Hindlimb muscle (tissue), 1 donor: ENCODE measurements at regions not wholly inside any gene's neighbourhood (a gene's known extent, or its start where the extent isn't known, plus 50 kb on each side); places are given as distances from the start of the nearest gene placed in this dataset.

Experiments
- DNase-seq: peaks from one replicate; pipeline ENCODE4 v3.0.0-alpha.2; 2013

DNA sequence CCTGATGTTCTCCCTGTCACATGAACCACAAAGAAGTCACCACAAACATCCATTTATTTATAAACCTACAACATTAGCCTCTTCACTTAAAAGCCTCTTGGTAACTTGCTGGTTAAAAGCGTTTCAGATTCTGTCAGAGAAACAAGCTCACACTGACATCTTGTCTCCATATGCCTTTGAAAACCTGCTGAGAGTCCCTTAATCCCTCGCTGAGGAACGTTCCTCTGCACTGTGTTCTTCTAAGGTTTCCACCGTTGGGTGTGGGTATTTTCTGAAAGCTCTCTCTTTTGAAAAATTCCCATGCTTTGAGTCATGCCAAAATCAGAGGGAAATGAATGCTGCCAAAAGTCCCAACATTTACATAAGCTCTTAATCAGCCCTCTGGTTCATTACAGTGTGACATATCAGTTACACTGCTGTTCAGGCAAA lies 149.8 kb downstream of the CCDC34 start:
- DNase-seq: no peak

DNA sequence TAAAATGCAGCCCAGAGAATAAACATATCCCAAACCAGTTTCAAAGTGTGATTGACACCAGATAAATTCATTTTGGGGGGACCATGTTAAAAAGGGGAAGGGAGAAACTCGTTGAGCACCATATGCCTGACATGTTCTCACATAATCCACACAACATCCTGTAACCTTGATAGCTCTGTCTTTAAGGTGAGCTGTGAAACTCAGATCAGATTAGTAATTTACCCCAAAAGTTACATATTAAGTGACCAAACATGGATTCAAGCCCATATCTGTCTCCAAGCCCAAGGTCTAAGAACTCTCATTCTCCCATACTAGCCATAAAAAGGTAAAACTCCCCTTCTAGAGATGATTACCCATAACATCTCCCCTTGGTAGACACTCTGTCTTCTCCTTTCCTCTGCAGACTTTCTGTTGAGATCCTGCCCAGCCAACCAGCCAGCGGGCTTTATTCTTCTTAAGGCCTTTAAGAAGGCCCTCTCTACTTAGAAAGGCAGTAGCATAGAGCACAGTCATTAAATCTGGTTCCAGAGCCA lies 150.7 kb downstream of the CCDC34 start:
- no peak for DNase-seq

DNA sequence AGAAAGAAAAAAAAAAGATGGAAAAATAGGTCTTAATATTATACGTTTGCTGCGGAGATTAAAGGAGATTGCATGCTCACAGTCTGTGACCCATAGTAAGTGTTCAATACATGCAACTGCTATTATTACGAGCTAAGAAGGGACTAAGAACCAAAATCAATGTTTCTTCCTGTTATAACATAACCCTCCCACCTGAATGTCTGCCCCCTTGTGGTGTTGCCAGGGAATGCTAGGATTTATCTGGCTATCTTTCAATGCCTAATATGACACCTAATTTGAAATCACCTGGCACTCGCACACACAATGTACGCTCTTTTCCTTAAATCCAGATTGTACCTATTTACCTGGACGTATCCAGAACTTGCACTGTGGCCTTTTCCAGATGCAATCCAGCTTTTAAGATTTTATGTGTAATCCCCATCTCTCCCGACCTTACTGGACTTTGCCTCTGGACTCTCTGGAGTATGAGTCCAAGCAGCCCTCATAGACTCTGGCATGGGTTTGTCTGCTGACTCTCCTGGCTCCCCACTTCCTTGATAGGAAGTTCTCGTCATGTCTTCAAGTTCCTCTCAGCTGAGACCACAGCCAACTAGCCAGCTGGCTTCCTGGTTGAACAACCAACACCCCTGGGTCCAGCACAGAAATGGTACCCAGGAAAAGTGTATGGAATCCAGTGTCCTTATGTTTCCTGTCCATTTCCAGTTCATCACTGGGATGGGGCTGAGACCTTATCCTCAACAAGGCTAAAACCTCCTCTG lies 151.5 kb downstream of the CCDC34 start:
- no peak for DNase-seq

DNA sequence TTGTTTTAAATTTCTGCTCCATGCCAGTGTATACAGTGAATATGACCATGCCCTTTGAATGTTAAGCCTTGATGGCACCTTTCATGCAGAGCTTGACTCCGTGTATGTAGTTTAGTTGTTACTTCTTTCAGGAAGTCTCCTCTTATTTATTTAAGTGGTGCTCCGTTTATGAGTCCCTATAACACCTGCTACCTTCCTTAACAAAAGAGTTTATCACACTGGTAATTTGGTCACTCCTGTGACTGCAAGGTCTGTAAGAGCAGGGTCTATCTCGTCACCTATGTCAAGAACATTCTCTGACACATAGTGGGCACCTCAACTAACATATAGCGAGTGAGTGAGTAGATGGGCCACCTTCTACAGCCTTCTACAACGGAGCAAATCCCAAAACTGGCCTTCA lies 152.5 kb downstream of the CCDC34 start:
- DNase-seq: no peak

DNA sequence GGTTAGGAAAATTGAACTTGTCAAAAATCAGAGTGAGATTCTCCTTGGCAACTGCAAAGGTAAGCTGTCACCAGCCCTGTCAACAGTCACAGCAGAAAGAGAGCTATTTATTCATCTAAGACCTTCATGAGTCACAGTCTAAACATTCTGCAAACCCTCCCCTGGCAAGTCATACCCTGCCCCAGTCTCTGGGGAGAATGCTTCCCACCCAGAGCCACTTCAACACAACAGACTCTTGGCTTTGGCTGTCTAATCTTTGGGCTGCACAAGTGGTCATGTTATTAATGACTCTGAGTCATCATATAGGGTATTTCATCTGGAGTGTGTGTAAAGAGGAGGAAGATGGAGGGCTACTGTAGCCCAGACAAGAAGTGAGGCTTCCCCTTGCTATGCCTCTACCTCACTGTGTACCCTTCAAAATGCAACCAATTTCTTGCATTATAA lies 153.4 kb downstream of the CCDC34 start:
- no peak for DNase-seq

DNA sequence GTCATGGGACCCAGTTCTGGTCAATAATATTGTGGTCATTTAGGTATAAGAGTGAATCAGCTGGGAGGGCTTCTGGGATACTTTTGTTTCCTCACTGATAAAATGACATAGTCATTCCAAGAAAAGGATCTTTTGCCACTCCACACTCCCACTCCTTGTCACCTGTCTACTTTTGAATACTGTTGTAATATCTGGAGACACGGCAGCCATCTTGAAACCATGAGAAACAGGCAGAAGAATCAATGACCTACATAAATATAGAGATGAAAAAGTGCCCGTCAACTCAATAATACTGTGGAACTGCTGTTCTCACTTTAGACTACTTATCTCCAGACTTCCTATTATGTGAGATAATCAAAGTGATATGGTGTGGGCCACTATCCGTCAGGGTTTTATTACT lies 154.2 kb downstream of the CCDC34 start:
- DNase-seq: no peak

DNA sequence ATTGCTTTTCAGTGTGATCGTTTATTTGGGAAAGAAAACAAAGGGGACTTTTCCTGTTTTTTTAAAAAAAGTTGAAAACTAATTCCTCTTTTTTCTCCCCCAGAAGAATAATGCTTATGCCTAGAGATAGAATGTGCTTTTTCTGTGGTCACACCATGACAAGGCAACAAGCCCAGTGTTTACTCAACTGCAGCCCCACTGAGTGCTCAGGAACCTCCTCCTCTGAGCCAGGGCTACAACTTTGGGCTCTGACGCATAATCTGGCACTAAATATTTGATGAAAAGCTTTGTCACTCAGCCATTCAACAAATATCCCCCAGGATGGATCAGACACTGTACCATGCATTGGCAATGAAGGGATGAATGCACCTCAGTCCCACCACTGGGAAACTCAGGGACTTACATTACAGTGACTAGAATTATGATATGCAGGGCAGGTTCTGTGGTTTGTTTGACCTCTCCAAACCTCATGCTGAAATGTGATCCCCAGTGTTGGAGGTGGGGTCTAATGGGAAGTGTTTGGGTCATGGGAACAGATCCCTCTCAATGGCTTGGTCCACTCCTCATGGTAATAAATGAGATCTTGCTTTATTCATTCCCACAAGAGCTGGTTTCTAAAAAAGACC lies 155.9 kb downstream of the CCDC34 start:
- DNase-seq: no peak

DNA sequence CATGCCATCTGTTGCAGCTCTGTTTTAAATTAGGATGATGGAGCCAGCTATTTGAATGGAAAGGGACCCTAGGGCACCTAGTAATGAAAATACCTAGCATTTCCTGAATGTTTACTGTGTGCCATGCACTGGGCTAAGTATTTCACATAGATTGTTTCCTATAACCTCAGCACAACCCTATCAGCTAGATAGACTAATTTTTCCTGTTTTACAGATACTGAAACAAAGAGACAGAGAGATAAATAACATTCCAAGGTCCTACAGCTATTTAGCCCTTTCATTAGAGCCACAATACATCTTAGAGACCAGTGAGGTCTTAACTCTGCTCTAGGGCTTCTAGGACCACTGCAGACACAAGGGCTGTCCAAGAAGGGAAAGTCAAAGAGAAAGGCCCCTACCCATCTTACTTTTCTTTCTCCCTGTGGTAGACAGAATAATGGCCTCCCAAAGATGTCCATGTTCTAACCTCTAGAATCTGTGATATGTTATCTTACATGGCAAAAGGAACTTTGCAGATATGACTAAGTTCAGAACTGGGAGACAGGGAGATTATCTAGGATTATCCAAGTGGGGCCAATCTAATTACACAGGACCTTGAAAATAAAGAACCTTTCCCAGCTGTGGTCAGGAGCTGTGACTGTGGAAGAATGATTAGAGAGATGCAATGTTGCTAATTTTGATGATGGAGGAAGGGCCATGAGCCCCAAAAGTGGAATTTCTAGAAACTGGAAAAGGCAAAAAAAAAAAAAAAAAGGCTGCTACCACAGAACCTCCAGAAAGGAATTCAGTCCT lies 157.0 kb downstream of the CCDC34 start:
- no peak for DNase-seq

DNA sequence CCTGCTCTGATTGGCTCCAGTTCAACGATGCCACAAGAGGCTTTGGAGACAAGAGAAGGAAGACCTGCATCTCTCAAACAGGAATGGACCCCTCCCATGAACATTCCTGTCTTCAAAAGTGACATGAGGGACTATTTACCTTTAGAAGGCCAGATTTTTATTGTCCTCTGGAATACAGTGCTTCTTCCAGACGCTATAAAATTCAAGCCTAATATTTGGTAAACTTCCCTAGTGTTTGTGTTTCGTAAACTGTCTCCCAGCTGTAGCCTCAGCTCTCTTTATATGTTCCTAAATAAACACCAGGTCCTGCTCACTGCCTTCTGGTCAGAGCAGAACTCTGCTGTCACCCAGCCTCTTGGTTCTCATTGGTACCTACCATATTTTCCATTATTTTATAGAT lies 157.8 kb downstream of the CCDC34 start:
- DNase-seq: peak; percentile 45

DNA sequence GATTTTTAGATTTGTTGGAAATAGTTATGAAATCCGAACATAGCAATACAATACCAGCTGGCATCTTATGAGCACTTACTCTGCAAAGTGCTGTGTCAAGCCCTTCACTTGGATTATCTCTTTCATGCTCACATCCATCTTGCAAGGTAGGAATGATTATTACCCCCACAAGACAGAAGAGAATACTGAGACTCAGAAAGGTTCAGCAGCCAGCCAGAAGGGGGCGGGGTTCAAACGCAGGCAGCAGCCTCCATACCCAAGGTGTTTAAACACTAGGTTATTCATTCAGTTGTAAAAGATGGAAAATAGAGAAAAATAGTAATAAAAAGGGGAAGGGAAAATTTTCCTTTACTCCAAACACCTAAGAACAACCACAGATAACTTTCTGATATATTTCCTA lies 158.5 kb downstream of the CCDC34 start:
- DNase-seq: no peak

DNA sequence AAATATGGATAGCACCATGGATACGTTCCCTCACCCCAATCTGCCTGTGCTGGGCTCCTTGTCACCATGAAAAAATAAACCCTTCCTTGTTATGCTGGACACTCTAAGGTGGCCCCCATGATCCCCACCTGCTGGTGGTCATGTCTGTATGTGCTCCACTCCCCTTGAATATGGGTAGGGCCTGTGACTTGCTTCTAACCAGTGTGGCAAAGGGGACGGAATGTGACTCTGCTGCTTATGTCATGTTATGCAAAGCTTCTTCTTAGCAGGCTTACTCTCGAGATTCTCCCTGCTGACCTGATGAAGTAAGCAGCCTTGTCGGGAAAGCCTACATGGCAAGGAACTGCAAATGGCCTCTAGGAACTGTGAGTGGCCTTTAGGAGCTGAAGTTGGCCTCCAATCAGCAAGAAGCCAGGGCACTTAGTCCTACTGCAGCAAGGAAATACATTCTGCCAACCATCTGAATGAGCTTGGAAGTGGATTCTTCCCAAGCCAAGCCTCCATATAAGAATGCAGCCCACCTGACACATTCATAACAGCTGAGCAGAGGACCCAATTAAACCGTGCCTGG lies 159.9 kb downstream of the CCDC34 start:
- DNase-seq: no peak

DNA sequence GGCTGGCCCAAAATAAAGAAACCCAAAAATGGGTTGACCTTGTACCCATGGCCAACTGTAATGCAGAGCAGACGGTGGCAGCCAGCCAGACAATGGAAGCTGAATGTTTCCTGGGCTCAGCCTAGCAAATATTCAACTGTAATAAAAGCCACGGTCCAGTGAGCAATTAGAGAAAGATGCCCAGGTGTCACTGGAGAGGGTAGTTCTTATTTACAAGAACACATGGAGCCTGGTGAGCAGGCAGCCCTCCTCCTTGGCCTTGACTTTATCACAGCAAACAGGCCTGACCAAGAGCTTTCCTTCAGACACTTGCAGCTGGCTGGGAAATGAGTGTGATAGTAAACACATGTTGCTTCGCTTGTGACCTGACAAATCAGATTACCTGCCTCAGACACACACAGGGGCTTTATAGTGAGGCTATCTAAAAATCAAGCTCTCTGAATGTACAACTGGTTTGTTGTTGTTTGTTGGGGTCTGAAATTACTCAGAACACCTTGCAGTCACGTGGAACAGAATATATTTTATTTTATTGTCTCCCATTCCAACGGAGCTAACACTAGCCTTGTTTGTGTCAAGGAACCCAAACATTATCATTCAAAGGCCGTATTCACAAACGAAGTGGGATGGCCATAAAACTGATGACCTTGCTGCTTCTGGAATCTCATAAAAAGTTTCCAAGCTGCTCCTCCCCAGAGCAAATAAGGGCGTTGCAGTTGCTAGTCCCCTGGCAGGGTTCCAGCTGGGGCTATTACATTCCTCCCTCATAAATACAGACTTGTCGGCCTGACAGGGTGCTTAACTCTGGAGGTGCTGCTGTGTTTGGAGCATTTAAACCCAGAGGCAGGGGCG lies 161.1 kb downstream of the BBOX1 start:
- peak; percentile 79 for DNase-seq

DNA sequence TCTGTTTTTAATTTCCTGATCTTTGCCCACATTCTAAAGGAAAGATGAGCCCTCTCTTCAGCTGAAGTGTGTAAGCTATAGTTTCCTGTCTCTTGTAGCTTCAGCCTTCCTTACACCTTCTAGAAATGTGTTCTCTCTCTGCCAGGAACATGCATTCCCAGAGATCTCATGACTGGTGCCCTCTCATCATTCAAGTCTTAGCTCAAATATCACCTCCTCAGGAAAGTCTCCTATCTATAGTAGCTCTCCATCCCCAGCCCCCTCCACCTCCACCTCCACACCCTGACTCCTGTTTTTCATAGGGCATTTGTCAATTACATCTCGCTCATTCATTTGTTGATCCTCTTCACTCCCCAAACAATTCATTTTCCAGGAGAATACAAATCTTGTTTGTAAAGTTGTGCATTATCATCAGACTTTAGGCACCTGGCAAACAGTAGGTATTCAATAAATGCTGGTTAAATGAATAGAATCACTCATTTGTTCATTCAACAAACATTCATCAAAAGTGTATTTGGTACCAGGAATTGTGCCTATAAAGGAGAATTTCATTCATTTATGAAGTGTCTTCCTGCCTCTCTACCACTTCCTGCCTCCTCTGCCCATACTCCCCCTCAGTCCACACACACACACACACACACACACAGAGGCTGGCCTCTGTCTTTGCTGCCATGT lies 160.3 kb downstream of the BBOX1 start:
- DNase-seq: no peak

DNA sequence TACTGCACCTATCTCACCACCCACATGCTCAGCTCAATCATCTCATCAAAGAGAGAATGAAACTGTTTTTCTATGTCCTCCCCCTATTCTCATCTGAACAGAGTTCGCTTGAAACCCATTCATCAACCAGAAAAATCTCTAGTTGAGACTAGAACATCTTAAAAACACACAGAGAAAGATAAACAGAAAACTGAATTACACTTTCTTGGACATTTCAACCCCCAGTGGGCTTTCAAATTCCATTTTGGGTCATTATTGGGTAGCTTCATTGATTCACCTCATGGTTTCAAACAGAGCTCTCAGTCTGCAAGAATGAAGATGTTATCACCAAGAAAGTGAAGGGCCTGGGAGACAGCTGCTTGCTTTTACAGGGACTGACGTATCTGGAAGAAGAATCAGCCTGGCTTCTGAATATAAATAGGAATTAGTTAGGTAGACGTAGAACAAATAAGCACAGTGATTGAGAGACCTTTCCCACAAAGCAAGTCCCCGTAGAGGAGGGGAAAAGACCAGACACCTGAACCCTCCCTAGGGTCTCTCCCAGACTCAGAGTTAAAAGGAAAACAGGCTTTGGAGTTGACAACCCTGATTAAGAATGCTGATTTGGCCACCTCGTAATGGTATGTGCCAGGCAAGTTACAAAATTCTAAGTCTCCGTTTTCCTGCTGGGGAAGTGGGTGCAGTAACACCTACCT lies 155.7 kb downstream of the BBOX1 start:
- no peak for DNase-seq

DNA sequence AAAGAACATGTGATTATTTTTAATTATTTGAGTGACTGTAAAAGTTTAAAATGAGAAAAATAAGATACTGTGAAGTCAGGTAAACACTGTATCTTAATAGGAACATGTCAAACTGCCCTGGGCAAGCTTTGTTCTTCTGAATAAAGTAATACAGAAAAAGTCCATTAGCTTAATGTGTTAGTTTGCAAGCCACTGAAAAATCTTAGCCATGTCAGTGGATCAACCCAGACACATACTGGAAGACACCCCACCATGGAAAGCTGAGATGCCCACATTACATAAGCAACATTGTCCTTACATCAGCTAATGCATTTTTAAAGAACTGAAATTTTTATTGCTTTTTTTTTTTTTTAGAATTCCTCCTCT lies 155.2 kb downstream of the BBOX1 start:
- no peak for DNase-seq

DNA sequence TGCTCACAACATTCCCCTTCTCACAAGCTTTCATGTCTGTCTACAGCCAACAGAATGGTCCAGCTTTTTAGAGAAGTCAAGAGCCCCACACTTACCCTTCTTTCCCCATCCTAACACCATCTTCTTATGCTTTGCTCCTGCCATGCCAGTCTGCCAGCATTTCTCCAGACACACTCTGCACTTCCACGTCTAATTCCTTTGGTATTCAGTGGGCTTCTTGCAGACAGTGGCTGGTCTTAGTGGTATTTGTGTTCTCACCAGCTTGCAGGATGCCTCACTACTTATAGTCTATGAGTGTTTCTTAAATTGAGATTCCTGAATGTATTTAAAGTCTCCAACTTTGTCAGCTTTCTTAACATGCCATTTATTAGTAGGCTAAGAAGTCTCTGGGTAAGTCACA lies 154.4 kb downstream of the BBOX1 start:
- no peak for DNase-seq

DNA sequence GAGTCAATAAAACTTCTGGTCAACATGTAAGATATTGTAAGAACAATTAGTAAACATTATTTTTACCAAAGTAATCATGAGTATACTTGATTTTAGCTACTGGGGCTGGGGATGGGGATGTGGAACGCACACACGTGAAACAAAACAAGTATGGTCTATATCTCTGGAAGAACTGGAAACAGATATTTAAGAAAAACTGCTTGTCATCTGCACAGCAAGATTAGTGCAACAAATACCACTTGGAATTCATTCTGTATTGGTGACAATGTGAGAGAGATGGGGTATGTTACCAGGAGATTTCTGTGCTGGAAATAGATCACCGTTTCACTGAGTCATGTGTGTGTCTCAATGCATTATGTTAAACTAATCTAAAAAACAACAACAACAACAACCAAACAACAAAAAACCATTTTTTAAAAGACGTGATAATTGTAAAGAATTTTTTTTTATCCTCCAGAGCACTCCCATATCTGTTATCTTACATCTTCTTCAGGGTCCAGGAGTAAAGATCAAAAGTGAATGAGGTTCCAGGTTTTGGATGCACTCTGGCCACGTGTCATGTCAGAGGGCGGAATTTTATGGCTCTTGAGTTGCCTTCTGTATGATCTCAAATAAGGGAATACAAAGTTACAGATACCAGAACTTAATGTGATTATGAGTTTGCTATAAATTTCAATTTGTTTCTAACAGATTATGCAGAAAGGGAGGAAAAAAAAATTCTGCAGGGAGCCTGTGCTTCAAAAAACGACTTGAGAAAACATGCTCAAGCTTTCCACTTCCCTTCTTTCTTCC lies 153.0 kb downstream of the BBOX1 start:
- DNase-seq: no peak

DNA sequence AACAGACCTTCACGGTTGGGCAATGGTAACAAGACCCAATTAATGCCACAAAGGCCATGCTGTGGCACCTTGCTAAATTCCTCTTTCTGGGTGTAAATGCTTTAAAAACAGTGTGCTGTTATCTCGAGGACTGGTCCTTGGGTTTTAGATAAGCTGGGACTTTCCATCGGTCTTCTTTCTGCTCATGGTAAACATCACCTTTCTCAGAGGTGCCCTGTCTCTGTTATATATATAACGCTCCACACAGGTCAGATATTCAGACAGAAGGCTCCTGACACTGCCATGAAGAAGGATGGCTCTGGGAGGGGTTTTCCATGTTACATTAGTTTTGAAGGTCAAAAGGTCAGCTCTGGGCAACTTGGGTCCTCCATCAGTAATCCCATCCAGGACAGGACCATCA lies 151.6 kb downstream of the BBOX1 start:
- no peak for DNase-seq

DNA sequence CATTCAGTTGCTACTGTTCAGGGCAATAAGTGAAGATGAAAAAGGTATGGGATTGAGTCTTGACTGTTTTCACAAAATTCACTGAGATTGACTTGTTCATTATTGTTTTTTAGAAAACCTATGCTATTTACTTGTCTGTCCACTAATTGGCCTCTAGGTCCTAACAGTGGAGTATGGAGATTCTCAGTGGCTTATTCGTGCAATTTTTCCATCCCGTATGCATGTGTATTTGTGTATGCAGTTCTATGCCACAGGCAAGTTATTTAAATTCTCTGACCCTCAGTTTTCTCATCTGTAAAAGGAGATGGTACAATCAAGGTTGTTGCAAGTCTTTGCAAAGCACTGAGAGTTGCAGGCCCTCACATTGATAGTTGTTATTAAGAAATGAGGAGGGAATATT lies 151.0 kb downstream of the BBOX1 start:
- DNase-seq: no peak

DNA sequence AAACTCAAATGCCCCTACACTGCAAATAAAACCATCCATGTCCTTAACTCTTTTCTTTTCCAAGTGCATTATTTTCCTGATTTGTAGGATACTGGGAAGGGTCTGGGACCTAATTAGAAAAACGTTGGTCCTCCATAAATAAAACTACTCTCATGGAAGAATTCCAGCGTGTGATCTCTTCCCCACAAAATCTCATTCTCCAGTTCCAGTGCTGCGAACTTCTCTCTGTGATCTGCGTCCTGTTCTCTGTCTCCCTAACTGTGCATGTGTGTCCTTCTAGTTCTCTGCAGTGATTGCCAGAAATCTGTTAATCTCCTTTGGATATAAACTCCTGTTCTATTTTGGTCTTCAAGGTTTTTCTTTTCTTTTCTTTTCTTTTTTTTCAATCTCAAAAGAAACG lies 148.1 kb downstream of the BBOX1 start:
- DNase-seq: no peak
